Ishikawa (cell line): ENCODE measurements at regions not wholly inside any gene's neighbourhood (a gene's known extent, or its start where the extent isn't known, plus 50 kb on each side); places are given as distances from the start of the nearest gene placed in this dataset.

Source experiments
- CEBPB ChIP-seq: IDR thresholded peaks from 2 replicates; pipeline ENCODE4 v1.6.1; 2012
- CREB1 ChIP-seq: IDR thresholded peaks from 2 replicates; pipeline ENCODE4 v1.6.1; 2012; ENCODE audit warnings: low read depth
- EGR1 ChIP-seq: IDR thresholded peaks from 2 replicates; pipeline ENCODE4 v1.6.1; 2012
- EP300 ChIP-seq: IDR thresholded peaks from 2 replicates; pipeline ENCODE4 v1.6.1; 2012; ENCODE audit warnings: borderline replicate concordance
- FOXM1 ChIP-seq: IDR thresholded peaks from 2 replicates; pipeline ENCODE4 v1.6.1; 2012; ENCODE audit warnings: low read depth, borderline replicate concordance
- NFIC ChIP-seq: IDR thresholded peaks from 2 replicates; pipeline ENCODE4 v1.6.1; 2012
- RAD21 ChIP-seq: IDR thresholded peaks from 2 replicates; pipeline ENCODE4 v1.6.1; 2012; ENCODE audit warnings: low read depth
- REST ChIP-seq: IDR thresholded peaks from 2 replicates; pipeline ENCODE4 v1.6.1; 2012; ENCODE audit warnings: low read depth, mild to moderate bottlenecking
- TAF1 ChIP-seq: IDR thresholded peaks from 2 replicates; pipeline ENCODE4 v1.6.1; 2012; ENCODE audit warnings: low read depth, mild to moderate bottlenecking
- TCF12 ChIP-seq: IDR thresholded peaks from 2 replicates; pipeline ENCODE4 v1.6.1; 2012; ENCODE audit warnings: low read depth
- TEAD4 ChIP-seq: IDR thresholded peaks from 2 replicates; pipeline ENCODE4 v1.6.1; 2012
- YY1 ChIP-seq: IDR thresholded peaks from 2 replicates; pipeline ENCODE4 v1.6.1; 2012; ENCODE audit warnings: low read depth
- ZBTB7A ChIP-seq: IDR thresholded peaks from 2 replicates; pipeline ENCODE4 v1.6.1; 2012; ENCODE audit warnings: low read depth
- TF ChIP-seq, protein P1 (sequence below): IDR thresholded peaks from 2 replicates; pipeline ENCODE4 v1.6.1; 2012
- TF ChIP-seq, protein P2 (sequence below): IDR thresholded peaks from 2 replicates; pipeline ENCODE4 v1.6.1; 2012

GRCh38 chr10:130766071-130766470, 545.5 kb downstream of the TCERG1L start:
- TF ChIP-seq EGR1: no peak
- TF ChIP-seq CREB1: no peak
- no peak for TF ChIP-seq TCF12
- TF ChIP-seq, protein P1, sequence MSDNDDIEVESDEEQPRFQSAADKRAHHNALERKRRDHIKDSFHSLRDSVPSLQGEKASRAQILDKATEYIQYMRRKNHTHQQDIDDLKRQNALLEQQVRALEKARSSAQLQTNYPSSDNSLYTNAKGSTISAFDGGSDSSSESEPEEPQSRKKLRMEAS: no peak
- TF ChIP-seq ZBTB7A: no peak
- TF ChIP-seq TEAD4: no peak

GRCh38 chr10:130767116-130767730, 544.3 kb downstream of the TCERG1L start:
- TF ChIP-seq ZBTB7A (no peak), EGR1 (no peak), CEBPB (no peak), CREB1 (no peak), EP300 (no peak), TCF12 (no peak), TAF1 (no peak), RAD21 (no peak), FOXM1 (no peak), YY1 (no peak), REST (no peak), TEAD4 (no peak), NFIC (no peak)
- TF ChIP-seq, protein P2, sequence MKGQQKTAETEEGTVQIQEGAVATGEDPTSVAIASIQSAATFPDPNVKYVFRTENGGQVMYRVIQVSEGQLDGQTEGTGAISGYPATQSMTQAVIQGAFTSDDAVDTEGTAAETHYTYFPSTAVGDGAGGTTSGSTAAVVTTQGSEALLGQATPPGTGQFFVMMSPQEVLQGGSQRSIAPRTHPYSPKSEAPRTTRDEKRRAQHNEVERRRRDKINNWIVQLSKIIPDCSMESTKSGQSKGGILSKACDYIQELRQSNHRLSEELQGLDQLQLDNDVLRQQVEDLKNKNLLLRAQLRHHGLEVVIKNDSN: no peak
- TF ChIP-seq, protein P1: no peak

DNA sequence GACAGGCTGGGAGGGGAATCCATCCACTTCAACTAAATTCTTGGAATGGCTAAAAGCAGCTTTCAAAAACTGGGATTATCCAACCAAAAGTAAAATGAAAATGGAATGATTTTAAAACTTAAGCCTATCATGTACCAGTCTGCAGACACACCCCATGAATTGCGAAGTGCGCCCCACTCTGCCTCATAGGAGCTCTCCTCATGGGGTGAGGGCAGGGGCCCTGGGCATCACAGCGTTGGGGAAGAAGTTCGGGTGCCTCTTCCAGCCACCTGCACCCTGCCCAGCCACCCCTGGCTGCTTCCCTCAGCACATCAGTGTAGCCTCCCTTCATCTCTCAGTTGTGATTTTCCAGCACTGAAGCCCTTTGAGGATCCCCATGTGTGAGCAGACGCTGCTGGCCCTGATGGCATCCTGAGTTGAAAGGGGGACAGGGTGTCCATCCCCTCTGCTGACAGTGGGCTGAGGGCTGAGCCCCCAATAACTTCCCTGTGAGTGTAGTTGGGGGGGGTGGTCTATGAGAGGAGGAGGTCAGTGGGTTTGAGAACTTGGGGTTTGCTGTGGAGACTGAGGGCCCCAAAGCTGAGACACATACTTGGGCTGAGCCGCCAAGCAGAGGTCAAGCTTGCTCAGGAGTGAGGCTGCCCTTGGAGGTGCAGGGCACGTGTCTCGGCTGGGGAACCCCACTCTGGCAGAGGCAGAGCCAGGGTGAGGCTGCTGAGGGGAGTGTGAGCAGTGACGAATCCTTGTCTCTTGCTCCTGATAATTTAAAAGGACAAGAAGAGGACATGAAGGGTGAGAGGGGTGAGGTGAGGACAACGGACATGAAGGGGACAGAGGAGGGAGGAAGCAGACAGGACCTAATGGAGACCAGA, 542.1 kb downstream of the TCERG1L start:
- TF ChIP-seq, protein P1: no peak
- TF ChIP-seq TEAD4: no peak
- no peak for TF ChIP-seq YY1
- TF ChIP-seq, protein P2: no peak
- no peak for TF ChIP-seq CEBPB
- no peak for TF ChIP-seq REST
- no peak for TF ChIP-seq CREB1
- no peak for TF ChIP-seq ZBTB7A
- TF ChIP-seq FOXM1: no peak
- TF ChIP-seq TAF1: no peak
- TF ChIP-seq TCF12: no peak
- no peak for TF ChIP-seq RAD21
- no peak for TF ChIP-seq EGR1
- no peak for TF ChIP-seq EP300

DNA sequence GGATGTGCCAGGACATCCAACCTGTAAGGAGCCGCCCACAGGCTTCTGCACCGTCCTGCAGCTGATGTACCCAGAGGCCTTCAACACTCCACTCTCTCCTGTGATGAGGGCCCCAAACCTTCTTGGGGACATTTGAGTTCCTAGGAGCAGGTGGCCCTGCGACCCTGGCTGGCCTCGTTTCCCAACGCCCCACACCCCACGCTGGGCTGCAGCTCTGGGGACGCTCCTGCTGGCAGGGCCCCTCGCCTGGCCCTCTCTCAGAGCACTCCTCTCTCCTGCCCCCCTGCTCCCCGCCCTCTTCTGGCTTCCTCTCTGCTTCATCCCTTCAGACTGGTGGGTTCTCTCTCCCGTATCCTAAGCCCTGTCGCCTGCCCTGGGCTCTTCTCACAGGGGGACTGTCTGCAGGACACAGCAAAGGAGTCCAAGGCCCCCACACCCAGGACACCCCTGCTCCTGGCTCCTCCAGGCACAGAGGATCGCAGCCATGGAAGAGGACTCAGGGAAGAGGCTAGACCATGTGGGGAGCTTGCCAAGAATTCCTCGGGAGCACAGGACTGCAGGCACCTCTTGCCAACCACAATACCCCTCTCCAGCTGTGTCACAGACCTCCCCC, 541.4 kb downstream of the TCERG1L start:
- TF ChIP-seq REST: no peak
- no peak for TF ChIP-seq TAF1
- TF ChIP-seq YY1: no peak
- TF ChIP-seq TCF12: no peak
- no peak for TF ChIP-seq NFIC
- TF ChIP-seq, protein P2: no peak
- TF ChIP-seq TEAD4: no peak
- TF ChIP-seq CEBPB: no peak
- TF ChIP-seq, protein P1: no peak
